B cell (primary cell): ENCODE measurements at regions not wholly inside any gene's neighbourhood (a gene's known extent, or its start where the extent isn't known, plus 50 kb on each side); places are given as distances from the start of the nearest gene placed in this dataset.

Source experiments
- EZH2 ChIP-seq: IDR thresholded peaks from 2 replicates; pipeline ENCODE4 v1.6.1; 2012; ENCODE audit warnings: borderline replicate concordance, low read depth, mild to moderate bottlenecking, moderate library complexity, low read length; ENCODE audit not compliant: insufficient read depth, poor library complexity, severe bottlenecking
- TF ChIP-seq, protein P1 (sequence below): fragments of 200-600 bp; IDR thresholded peaks from one replicate; pipeline ENCODE4 v1.8.0; 2022; ENCODE audit warnings: antibody characterized with exemption, mild to moderate bottlenecking

- TF ChIP-seq, protein P1, sequence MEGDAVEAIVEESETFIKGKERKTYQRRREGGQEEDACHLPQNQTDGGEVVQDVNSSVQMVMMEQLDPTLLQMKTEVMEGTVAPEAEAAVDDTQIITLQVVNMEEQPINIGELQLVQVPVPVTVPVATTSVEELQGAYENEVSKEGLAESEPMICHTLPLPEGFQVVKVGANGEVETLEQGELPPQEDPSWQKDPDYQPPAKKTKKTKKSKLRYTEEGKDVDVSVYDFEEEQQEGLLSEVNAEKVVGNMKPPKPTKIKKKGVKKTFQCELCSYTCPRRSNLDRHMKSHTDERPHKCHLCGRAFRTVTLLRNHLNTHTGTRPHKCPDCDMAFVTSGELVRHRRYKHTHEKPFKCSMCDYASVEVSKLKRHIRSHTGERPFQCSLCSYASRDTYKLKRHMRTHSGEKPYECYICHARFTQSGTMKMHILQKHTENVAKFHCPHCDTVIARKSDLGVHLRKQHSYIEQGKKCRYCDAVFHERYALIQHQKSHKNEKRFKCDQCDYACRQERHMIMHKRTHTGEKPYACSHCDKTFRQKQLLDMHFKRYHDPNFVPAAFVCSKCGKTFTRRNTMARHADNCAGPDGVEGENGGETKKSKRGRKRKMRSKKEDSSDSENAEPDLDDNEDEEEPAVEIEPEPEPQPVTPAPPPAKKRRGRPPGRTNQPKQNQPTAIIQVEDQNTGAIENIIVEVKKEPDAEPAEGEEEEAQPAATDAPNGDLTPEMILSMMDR = no peak
- no peak for TF ChIP-seq EZH2
These were observed 131.0 kb upstream of the HAND2 start for GRCh38 chr4:173661001-173661400.
